Central memory CD8-positive, alpha-beta T cell (primary cell): ENCODE measurements at regions not wholly inside any gene's neighbourhood (a gene's known extent, or its start where the extent isn't known, plus 50 kb on each side); places are given as distances from the start of the nearest gene placed in this dataset.
"Not testable (repeated sequence)": the region's sequence is repeated elsewhere in the genome, so short reads cannot be mapped to it uniquely, and the experiment has no call there.

ENCODE experiments used
- ATAC-seq: fragments of 150-1000 bp; cut with Tn5 transposase; replicated peaks from 2 replicates; pipeline ENCODE4 v1.10.0; 2022; ENCODE audit warnings: mild to moderate bottlenecking, moderate FRiP score, moderate number of reproducible peaks; ENCODE audit not compliant: poor library complexity, severe bottlenecking; ENCODE audit errors: extremely low read depth
- DNase-seq, 2 donors: peaks; one replicate each; pipeline ENCODE4 v3.0.0; 2021; ENCODE audit warnings: low spot score in 2 of 2
- H3K27ac Mint-ChIP-seq: one replicate; pipeline ENCODE4 v1.8.0; 2022; ENCODE audit warnings: low read depth, mild to moderate bottlenecking, moderate library complexity, mixed read lengths
- H3K27me3 Mint-ChIP-seq: one replicate; pipeline ENCODE4 v1.8.0; 2022; ENCODE audit warnings: mixed read lengths
- H3K36me3 Mint-ChIP-seq: one replicate; pipeline ENCODE4 v1.8.0; 2022; ENCODE audit warnings: mild to moderate bottlenecking, moderate library complexity, mixed read lengths; ENCODE audit not compliant: insufficient read depth
- H3K4me1 Mint-ChIP-seq: one replicate; pipeline ENCODE4 v1.8.0; 2022; ENCODE audit warnings: mixed read lengths
- H3K4me3 Mint-ChIP-seq: one replicate; pipeline ENCODE4 v1.8.0; 2022; ENCODE audit warnings: mild to moderate bottlenecking, moderate library complexity, mixed read lengths
- H3K9me3 Mint-ChIP-seq: one replicate; pipeline ENCODE4 v1.8.0; 2022; ENCODE audit warnings: mixed read lengths

GRCh38 chr12:28781671-28782652 lies 367.1 kb upstream of the FAR2 start:
- ATAC-seq (no peak), DNase-seq (no peak)
- no peak overlapping the region for H3K27ac Mint-ChIP-seq
- peaks cover 7% of the 10 kb centered on the region for H3K27me3 Mint-ChIP-seq
- H3K9me3 Mint-ChIP-seq = no peaks in the 10 kb centered on the region
- no peak overlapping the region for H3K4me3 Mint-ChIP-seq
- no peaks in the 10 kb centered on the region for H3K4me1 Mint-ChIP-seq
- H3K36me3 Mint-ChIP-seq = no peaks in the 10 kb centered on the region

DNA sequence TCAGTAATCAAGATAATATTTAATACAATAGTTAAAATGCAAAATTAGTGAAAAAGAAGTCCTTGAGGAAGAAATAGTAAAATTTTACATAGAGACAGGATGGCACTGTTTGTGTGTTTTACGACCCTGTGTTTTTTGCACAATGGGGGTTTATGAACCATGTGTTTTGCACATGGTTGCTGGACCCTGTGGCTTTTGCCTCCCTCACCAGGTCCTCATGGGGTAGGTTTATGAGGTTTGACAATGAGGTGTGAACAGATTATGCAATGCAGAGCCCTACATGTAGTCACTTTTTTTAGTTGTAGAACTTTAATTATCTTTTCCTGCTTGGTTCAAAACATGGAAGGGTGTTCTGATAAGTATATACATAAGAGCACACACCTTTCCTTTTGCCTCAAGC lies 366.3 kb upstream of the FAR2 start:
- no peak overlapping the region for H3K27ac Mint-ChIP-seq
- no peaks in the 10 kb centered on the region for H3K9me3 Mint-ChIP-seq
- DNase-seq (no peak), ATAC-seq (no peak)
- H3K4me3 Mint-ChIP-seq = no peak overlapping the region
- peaks cover 7% of the 10 kb centered on the region for H3K27me3 Mint-ChIP-seq
- no peaks in the 10 kb centered on the region for H3K4me1 Mint-ChIP-seq
- H3K36me3 Mint-ChIP-seq = no peaks in the 10 kb centered on the region

DNA sequence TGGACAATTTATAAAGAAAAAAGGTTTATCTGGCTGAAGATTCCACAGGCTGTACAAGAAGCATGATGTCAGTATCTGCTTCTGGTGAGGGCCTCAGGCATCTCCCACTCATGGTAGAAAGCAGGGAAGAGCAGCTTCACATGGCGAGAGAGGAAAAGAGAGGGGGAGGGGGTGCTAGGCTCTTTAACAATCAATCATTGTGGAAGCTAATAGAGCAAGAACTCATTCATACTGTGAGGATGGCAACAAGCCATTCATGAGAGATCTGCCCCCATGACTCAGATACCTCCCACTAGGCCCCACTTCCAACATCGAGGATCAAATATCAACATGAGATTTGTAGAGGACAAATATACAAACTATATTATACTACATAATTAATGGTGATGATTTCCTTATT lies 361.9 kb upstream of the FAR2 start:
- no peak overlapping the region for H3K4me3 Mint-ChIP-seq
- no peaks in the 10 kb centered on the region for H3K36me3 Mint-ChIP-seq
- no peaks in the 10 kb centered on the region for H3K9me3 Mint-ChIP-seq
- no peak for DNase-seq
- H3K27me3 Mint-ChIP-seq = peaks cover 8% of the 10 kb centered on the region
- no peak for ATAC-seq
- no peak overlapping the region for H3K27ac Mint-ChIP-seq
- H3K4me1 Mint-ChIP-seq = no peaks in the 10 kb centered on the region

DNA sequence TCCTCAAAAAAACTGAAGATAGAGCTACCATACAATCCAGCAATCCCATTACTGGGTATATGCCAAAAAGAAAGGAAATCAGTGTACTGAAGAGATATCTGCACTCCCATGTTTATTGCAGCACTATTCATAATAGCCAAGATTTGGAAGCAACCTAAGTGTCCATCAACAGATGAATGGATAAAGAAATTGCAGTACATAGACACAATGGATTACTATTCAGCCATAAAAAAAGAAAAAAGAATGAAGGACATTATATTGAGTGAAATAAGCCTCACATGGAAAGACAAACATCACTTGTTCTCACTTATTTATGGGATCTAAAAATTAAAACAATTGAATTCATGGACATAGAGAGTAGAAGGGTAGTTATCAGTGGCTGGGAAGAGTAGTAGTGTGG lies 360.8 kb upstream of the FAR2 start:
- H3K9me3 Mint-ChIP-seq, H3K4me3 Mint-ChIP-seq, H3K4me1 Mint-ChIP-seq, DNase-seq, H3K27ac Mint-ChIP-seq, H3K36me3 Mint-ChIP-seq, ATAC-seq: not testable (repeated sequence)
- H3K27me3 Mint-ChIP-seq = peaks cover 17% of the 10 kb centered on the region

DNA sequence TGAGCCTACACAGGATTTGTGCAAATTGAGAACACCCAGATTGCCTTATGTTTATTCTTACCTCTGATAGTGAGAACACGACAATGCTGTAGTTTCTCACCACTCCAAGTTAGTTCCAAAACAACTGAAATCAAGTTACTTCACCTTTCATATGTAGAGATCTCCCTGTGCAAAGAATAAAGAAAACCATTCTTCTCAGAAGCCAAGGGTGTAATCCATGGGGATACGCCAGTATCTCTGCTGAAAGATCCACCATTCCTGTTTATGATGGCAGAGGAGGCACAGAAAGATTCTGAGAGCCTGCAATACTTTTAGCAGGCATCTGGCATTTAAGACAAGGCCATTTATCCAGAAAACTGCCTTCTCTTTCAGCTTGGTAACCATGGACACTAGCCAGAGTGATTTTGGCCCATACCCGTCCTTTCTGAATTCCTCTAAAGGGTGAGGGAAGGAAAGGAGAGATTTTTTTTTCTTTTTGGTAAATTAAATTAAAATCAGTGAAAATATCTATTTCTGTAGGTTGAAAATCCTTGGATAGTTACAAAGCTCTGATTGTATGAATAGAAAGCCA lies 355.4 kb upstream of the FAR2 start:
- Mint-ChIP-seq H3K27me3 (peaks cover 30% of the 10 kb centered on the region), H3K36me3 (no peaks in the 10 kb centered on the region), H3K27ac (no peak overlapping the region), H3K4me3 (no peak overlapping the region), H3K9me3 (peaks cover 6% of the 10 kb centered on the region), H3K4me1 (no peaks in the 10 kb centered on the region)
- ATAC-seq (no peak), DNase-seq (no peak)

GRCh38 chr12:28794211-28794610 lies 354.9 kb upstream of the FAR2 start:
- Mint-ChIP-seq H3K9me3 (peaks cover 6% of the 10 kb centered on the region), H3K36me3 (no peaks in the 10 kb centered on the region), H3K27ac (no peak overlapping the region), H3K4me3 (no peak overlapping the region), H3K27me3 (peaks cover 30% of the 10 kb centered on the region), H3K4me1 (no peaks in the 10 kb centered on the region)
- DNase-seq (no peak), ATAC-seq (no peak)

DNA sequence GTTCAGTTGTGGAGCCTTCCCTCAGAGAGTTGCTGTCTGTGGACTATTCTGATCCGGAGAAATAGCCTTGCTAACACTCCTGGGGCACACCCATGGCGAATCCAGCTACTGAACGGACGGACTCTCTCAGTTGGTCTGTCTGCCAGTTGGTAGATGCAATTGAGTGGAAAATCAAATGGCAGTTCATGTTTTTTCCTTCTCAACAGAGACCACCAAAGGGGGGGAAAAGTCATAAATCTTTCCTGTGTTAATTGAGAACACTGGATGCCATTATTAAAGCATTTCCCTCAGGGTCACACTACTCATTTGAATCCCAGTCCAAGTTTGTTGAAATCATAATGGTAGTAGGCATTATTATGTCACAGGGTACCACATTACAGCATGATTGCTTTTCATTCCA lies 354.3 kb upstream of the FAR2 start:
- H3K27ac Mint-ChIP-seq = no peak overlapping the region

GRCh38 chr12:28795311-28795710 lies 353.8 kb upstream of the FAR2 start:
- Mint-ChIP-seq H3K4me3 (no peak overlapping the region), H3K36me3 (no peaks in the 10 kb centered on the region), H3K4me1 (no peaks in the 10 kb centered on the region), H3K27ac (no peak overlapping the region), H3K27me3 (peaks cover 30% of the 10 kb centered on the region), H3K9me3 (peaks cover 6% of the 10 kb centered on the region)
- DNase-seq = no peak
- no peak for ATAC-seq

More for the DNA sequence above, 354.3 kb upstream of the FAR2 start:
- ATAC-seq (no peak), DNase-seq (no peak)
- peaks cover 30% of the 10 kb centered on the region for H3K27me3 Mint-ChIP-seq
- no peak overlapping the region for H3K4me3 Mint-ChIP-seq
- H3K4me1 Mint-ChIP-seq = no peaks in the 10 kb centered on the region
- H3K9me3 Mint-ChIP-seq = peaks cover 6% of the 10 kb centered on the region
- H3K36me3 Mint-ChIP-seq = no peaks in the 10 kb centered on the region

DNA sequence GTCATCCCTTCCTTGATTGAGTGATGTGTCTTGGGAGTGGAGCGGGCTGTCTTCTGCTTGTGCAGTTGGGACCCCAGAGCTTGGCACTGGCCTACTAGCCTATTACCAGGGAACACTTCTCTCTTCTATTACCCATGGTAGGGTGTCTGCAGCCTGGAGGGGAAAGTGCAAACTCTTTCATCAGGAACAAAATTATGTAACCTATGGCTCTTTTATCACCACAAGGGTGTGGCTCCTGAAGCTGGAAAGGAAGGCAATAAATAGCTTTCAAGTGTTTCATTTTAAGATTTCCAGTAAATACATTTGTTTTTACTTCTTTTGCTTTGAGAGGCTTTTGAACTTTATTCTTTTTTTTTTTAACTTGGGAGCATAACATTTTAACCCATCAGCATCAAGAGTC lies 349.7 kb upstream of the FAR2 start:
- H3K4me3 Mint-ChIP-seq = no peak overlapping the region

DNA sequence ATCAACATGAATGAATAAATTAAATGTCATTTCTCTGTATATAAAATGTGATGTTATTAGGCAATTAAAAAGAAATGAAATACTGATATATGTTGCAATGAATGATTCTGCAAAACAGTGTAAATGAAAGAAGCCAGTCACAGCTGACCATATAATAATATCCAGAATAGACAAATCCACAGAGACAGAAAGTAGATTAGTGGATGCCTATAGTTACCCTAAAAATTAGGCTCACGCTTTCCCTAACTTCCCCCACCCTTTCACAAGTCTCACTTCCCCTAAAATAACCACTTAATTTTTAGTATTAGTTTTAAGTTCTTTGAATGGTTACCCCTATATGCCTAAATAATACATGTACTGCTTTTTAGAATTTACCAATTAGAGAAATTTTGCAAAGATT lies 348.9 kb upstream of the FAR2 start:
- H3K9me3 Mint-ChIP-seq = no peaks in the 10 kb centered on the region
- ATAC-seq (no peak), DNase-seq (no peak)
- no peaks in the 10 kb centered on the region for H3K4me1 Mint-ChIP-seq
- H3K27ac Mint-ChIP-seq = no peak overlapping the region
- H3K36me3 Mint-ChIP-seq = no peaks in the 10 kb centered on the region
- no peak overlapping the region for H3K4me3 Mint-ChIP-seq
- peaks cover 19% of the 10 kb centered on the region for H3K27me3 Mint-ChIP-seq

More for the DNA sequence above, 349.7 kb upstream of the FAR2 start:
- Mint-ChIP-seq H3K27ac (no peak overlapping the region), H3K27me3 (peaks cover 20% of the 10 kb centered on the region), H3K9me3 (no peaks in the 10 kb centered on the region), H3K4me1 (no peaks in the 10 kb centered on the region), H3K36me3 (no peaks in the 10 kb centered on the region)
- ATAC-seq (no peak), DNase-seq (no peak)

DNA sequence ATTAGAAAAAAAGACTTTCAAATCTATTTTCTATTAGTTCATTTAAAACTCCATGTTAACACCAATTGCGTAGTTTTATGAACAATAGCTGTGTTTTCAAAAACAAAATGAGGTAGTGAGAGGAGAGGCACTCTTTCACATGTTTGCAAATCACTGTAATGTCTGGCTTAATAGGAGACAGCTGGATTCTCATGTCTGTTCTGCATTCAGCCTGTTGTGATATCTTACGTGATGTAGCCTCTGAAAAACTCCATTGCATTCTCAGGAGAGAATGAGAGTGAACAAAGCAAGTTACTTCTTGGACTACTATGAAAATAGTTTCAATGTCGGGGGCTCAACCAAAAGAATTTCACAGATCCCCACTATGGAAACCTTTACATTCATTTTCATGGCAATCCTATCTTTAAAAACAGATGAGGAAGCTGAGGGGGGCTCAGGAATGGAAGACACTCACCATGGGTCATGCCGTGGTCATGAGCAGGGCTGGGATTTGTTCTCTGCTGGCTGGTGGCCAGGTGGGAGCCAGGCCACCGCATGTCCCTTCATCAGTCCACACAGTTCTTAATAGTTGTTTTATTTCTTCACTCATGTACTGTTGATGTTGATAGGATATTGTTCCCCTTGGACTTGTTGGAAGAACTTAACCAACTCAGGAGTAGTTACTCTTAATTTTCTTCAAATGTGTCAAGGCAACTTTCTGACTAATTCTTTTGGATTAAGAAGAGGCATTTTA lies 346.2 kb upstream of the FAR2 start:
- H3K27me3 Mint-ChIP-seq = peaks cover 3% of the 10 kb centered on the region
- ATAC-seq = no peak
- no peak for DNase-seq
- H3K27ac Mint-ChIP-seq = no peak overlapping the region
- no peaks in the 10 kb centered on the region for H3K4me1 Mint-ChIP-seq
- no peak overlapping the region for H3K4me3 Mint-ChIP-seq
- H3K9me3 Mint-ChIP-seq = no peaks in the 10 kb centered on the region
- no peaks in the 10 kb centered on the region for H3K36me3 Mint-ChIP-seq

DNA sequence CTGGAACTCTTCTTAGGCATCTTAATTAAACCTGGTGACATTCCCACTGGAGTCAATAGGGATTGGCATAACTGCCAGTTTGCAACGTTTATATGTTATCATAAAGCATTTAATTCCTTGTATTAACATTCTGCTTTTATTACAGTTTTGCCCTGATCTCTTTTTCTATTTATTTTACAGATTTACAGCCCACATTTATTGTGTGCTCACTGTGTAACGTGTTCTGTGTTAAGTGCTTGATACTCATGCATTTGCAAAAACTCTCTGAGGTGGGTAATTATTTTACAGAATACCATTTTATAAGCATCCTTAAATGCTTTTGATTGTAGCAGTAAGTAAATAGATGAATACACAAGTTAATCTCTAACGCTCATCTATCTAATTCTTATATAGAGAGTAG lies 341.5 kb upstream of the FAR2 start:
- H3K9me3 Mint-ChIP-seq = no peaks in the 10 kb centered on the region

More for the DNA sequence above, 341.5 kb upstream of the FAR2 start:
- Mint-ChIP-seq H3K4me1 (no peaks in the 10 kb centered on the region), H3K36me3 (no peaks in the 10 kb centered on the region), H3K4me3 (no peak overlapping the region), H3K27me3 (peaks cover 31% of the 10 kb centered on the region), H3K27ac (no peak overlapping the region)
- DNase-seq (no peak), ATAC-seq (no peak)
